SK-N-DZ (cell line): ENCODE measurements at regions not wholly inside any gene's neighbourhood (a gene's known extent, or its start where the extent isn't known, plus 50 kb on each side); places are given as distances from the start of the nearest gene placed in this dataset.

Experiments used
- DNase-seq: peaks from one replicate; pipeline ENCODE4 v3.0.0-alpha.2; 2015; ENCODE audit warnings: low spot score

- no peak for DNase-seq
Observed at GRCh38 chr13:100941377-100942368, 267.1 kb upstream of the TMTC4 start.

GRCh38 chr13:100940658-100941057, 266.1 kb upstream of the TMTC4 start:
- DNase-seq: no peak

- DNase-seq: no peak
Observed at GRCh38 chr13:100933841-100934240, 259.2 kb upstream of the TMTC4 start.

GRCh38 chr13:100922599-100922998, 248.0 kb upstream of the TMTC4 start:
- DNase-seq: no peak

- no peak for DNase-seq
Observed at GRCh38 chr13:100921139-100921538, 246.5 kb upstream of the TMTC4 start.

- DNase-seq: no peak
Observed at GRCh38 chr13:100917011-100917410, 242.4 kb upstream of the TMTC4 start.

GRCh38 chr13:100913143-100913542, 238.5 kb upstream of the TMTC4 start:
- DNase-seq: no peak

- DNase-seq: no peak
Observed at GRCh38 chr13:100904293-100904976, 229.8 kb upstream of the TMTC4 start.

- DNase-seq: no peak
Observed at GRCh38 chr13:100899720-100900316, 225.2 kb upstream of the TMTC4 start.

GRCh38 chr13:100898431-100898830, 223.8 kb upstream of the TMTC4 start:
- DNase-seq: no peak

- DNase-seq: no peak
Observed at GRCh38 chr13:100895651-100896050, 221.1 kb upstream of the TMTC4 start.

- no peak for DNase-seq
Observed at GRCh38 chr13:100892981-100893380, 218.4 kb upstream of the TMTC4 start.

GRCh38 chr13:100890645-100891044, 216.1 kb upstream of the TMTC4 start:
- no peak for DNase-seq

GRCh38 chr13:100887729-100888151, 213.1 kb upstream of the TMTC4 start:
- DNase-seq: no peak

GRCh38 chr13:100883453-100883852, 208.9 kb upstream of the TMTC4 start:
- DNase-seq: no peak

- DNase-seq: no peak
Observed at GRCh38 chr13:100881291-100881864, 206.8 kb upstream of the TMTC4 start.

- no peak for DNase-seq
Observed at GRCh38 chr13:100880166-100880565, 205.6 kb upstream of the TMTC4 start.

GRCh38 chr13:100879255-100879654, 204.7 kb upstream of the TMTC4 start:
- no peak for DNase-seq

- no peak for DNase-seq
Observed at GRCh38 chr13:100876044-100876403, 201.4 kb upstream of the TMTC4 start.

GRCh38 chr13:100875392-100876043, 200.9 kb upstream of the TMTC4 start:
- DNase-seq: no peak

GRCh38 chr13:100872761-100873160, 198.2 kb upstream of the TMTC4 start:
- no peak for DNase-seq
